ENCODE measurements at regions not wholly inside any gene's neighbourhood (a gene's known extent, or its start where the extent isn't known, plus 50 kb on each side); places are given as distances from the start of the nearest gene placed in this dataset.

DNA sequence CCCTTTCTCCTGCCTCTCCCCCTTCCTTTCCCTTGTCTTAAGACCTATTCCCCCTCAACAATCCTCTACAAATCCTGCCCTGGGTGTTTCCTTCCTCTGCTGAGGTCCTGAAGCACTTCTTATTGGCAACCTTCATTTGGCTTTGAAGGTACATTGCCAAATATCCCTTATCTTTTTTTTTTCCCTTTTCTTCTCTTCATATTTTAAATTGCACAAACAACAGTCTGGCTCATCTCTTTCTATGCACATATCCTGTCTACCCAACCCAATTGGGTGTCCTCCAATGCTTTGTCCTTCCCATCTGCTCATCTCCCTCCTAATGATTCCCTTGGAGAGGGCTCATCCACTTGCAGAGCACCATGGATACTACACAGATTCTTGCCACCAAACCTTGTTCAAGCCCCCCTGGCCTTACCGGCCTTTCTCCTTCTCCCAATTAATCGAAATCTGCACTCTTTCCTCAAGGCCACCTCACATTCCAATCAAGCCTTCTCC, 537.9 kb upstream of the JARID2 start:
- TF ChIP-seq POLR2A (IDR thresholded peaks at IDR 0.05; ENCODE audit: low read length) (no peak), GATA1 (IDR thresholded peaks at IDR 0.05; ENCODE audit: low read depth, low read length) (no peak)

Measured in erythroblast (primary cell).